H4 (cell line): ENCODE measurements at regions not wholly inside any gene's neighbourhood (a gene's known extent, or its start where the extent isn't known, plus 50 kb on each side); places are given as distances from the start of the nearest gene placed in this dataset.

Source experiments
- DNase-seq: peaks from one replicate; pipeline ENCODE4 v3.0.0-alpha.2; 2015; ENCODE audit warnings: low spot score

DNA sequence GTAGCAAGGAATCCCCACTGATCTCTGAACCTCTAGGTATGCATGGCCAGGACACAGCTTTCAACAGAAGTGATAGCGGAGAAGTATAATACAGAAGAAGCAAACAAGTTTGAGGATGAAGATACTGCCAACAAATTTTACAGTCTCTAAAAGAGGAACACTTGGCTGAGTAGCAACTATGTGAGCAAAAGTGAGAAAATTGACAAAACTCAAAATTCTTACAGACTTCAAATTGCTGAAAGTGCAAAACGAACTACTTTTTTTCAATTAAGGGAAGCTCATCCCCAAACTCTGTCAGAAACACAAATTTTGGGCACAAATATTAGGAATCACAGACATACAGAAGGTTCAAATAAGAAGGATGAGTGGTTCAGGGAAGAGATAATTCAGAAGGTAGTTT lies 1324.6 kb downstream of the LRFN5 start:
- DNase-seq: no peak

- DNase-seq: no peak
Observed at GRCh38 chr14:42929806-42930480, 1323.3 kb downstream of the LRFN5 start.

- no peak for DNase-seq
Observed at GRCh38 chr14:42927313-42927712, 1320.6 kb downstream of the LRFN5 start.

GRCh38 chr14:42921901-42922300 lies 1315.2 kb downstream of the LRFN5 start:
- DNase-seq: no peak

DNA sequence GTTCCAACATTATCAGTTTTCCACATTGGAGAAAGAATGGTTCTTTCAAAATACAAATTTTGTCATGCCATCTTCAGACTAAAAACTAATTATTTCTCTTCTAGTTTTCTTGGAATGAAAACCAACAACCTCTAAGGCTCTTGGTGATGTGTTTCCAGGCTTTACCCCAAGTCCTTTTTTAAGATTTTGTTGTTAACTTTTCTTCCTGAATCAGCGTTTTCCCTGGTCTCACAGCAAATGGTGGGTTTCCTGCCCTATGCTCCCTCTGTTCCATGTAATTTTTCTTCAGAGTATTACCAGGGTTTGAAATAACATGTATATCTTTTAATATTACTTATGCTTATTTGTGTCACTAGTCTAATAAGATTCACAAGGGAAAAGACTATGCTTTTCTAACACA lies 1311.9 kb downstream of the LRFN5 start:
- DNase-seq: no peak

- no peak for DNase-seq
Observed at GRCh38 chr14:42911642-42912041, 1305.0 kb downstream of the LRFN5 start.

- no peak for DNase-seq
Observed at GRCh38 chr14:42909659-42910058, 1303.0 kb downstream of the LRFN5 start.

DNA sequence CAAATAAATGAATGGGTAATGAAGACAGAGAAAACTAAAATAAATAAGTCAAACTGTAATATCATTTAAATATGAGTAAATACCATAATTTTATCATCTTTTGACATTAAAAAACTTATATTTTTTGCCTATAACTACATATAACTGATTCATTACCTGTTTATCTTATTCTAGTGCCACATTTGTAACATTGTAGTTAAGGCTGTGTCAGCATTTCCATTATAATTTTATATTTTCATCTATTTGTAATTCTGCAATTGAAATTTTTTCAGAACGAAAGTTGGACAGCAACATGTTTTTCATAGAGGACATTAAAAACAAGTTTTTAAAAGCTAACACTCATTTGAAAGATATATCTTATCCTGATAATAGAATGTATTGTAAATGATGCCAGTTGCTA lies 1286.5 kb downstream of the LRFN5 start:
- no peak for DNase-seq

- peak; percentile 91 for DNase-seq
Observed at GRCh38 chr14:42884100-42884499, 1277.4 kb downstream of the LRFN5 start.

DNA sequence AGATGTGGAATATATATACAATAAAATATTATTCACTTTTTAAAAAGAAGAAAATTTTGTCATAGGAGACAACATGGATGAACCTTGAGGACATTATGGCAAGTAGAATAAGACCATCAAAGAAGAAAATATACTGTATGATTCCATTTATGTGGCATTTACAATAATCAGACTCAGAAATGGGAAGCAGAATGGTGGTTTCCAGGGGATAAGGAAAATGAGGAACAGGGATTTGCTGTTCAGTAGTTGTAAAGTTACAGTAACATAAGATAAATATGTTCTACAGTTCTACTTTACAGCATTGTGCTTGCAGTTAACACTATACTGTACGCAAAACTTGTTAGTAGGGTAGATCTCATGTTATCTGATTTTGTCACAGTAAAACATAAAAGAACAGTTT lies 1271.0 kb downstream of the LRFN5 start:
- no peak for DNase-seq

DNA sequence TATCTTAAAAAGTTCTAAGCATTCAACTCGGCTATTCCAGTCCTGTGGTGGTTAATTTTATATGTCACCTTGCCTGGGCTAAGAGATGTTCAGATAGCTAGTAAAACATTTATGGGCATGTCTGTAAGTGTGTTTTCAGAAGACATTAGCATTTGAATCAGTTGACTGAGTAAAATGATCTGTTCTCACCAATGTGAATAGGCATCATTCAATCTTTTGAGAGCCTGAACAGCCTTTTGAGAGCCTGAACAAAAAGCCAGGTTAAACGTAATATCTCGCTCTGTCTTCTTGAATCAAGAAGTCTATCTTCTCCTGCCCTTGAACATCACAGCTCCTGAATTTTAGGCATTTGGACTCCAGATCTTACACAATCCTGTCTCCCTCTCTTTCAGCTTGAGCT lies 1266.1 kb downstream of the LRFN5 start:
- no peak for DNase-seq

GRCh38 chr14:42869681-42870080 lies 1263.0 kb downstream of the LRFN5 start:
- DNase-seq: no peak

GRCh38 chr14:42862114-42862513 lies 1255.4 kb downstream of the LRFN5 start:
- DNase-seq: no peak

GRCh38 chr14:42860371-42860770 lies 1253.7 kb downstream of the LRFN5 start:
- DNase-seq: no peak

DNA sequence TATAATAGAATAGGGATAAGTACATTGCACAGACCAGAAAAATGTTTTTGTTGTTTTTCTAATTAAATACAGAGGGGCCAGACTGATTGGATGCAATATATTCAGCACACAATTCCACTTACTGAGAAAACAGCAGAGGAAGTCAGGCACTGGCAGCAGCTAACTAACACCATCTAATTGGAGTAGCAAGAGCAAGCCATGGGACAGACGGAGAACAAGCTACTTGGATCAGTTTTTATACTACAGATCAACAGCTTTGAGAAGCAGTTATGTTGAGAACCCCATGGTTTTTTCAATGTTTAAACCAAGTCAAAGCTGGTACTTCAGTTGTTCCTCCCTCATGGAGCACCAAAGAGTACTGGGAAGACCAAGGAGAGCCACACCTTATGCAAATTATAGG lies 1249.4 kb downstream of the LRFN5 start:
- no peak for DNase-seq

DNA sequence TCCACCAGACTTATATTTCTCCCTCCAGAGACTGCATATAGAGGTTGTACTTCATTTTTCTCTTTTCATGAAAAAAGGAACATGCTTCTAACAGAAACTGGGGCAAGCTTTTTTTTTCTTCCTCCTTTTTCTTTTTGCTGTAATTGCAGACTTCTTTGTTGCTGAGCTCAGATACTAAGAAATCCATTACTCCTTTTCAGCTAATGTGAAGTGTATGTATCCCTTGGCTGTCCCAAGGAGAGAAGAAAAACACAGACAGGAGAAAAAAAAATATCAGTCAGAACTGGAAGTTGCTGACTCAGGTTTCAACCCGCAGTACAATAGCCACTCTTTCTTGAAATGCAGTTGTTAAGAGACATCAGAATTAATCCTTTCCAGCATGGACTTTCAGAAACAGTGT lies 1248.4 kb downstream of the LRFN5 start:
- DNase-seq: peak; percentile 8

DNA sequence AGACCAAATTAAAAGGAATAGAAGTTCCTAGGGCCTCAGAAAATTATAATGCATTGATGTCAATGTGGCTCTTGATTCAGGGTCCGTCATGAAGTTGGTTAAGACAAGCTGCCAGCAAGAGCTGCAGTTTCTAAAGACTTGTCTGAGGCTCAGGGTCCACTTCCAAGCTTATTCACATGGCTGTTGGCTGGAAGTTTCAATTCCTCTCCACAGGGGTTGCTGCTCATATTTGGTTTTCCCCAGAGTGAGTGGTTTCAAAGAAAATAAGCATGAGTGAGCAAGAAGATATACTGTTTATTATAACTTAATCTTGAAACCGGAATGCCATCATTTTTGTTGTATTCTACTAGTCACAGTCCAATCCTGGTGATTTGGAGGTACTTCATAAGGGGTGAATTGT lies 1247.4 kb downstream of the LRFN5 start:
- no peak for DNase-seq

GRCh38 chr14:42848652-42849051 lies 1242.0 kb downstream of the LRFN5 start:
- no peak for DNase-seq

- DNase-seq: no peak
Observed at GRCh38 chr14:42814817-42815216, 1208.1 kb downstream of the LRFN5 start.

DNA sequence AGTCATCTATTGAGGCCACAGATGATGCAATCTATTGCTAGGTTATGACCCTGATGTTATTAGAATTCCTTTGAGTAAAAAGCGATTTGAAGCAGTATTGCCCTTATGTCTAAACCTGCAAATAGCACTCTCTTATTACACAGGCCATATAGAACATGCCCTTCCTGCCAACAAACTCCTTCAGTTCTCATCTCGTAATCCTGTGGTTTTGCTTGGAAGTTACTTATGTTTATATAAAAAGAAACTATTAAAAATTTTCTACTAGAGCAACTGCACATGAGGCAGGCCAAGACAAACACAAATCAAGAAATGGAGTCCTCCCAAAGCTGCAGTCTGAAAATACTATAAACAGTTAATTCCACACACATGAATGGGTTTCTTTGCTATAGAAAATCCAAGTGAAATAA lies 1200.2 kb downstream of the LRFN5 start:
- peak; percentile 95 for DNase-seq

GRCh38 chr14:42804141-42804540 lies 1197.5 kb downstream of the LRFN5 start:
- no peak for DNase-seq

DNA sequence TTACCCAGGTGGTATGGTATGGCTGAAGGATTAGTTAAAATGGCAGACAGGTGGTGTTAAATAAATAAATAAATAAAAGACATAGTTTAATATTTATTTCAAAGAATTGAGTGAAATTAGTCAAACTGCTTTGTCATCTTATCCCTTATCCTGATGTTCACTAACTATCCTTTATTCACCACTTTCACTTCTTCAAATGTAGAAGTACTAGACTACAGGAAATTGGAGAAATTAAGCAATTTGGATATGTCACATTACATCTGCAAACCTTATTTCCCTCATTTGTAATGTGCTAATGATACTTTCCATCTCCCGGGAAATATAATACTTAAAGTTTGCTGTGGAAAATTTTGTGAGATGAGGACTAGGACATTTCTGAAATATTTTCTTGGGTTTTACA lies 1195.7 kb downstream of the LRFN5 start:
- no peak for DNase-seq

GRCh38 chr14:42792166-42792565 lies 1185.5 kb downstream of the LRFN5 start:
- no peak for DNase-seq

- no peak for DNase-seq
Observed at GRCh38 chr14:42782754-42783153, 1176.1 kb downstream of the LRFN5 start.
